ENCODE measurements at regions not wholly inside any gene's neighbourhood (a gene's known extent, or its start where the extent isn't known, plus 50 kb on each side); places are given as distances from the start of the nearest gene placed in this dataset.
A peak's percentile ranks its signal among the peaks of the same experiment; 100 is the strongest.
"Not testable (repeated sequence)": the region's sequence is repeated elsewhere in the genome, so short reads cannot be mapped to it uniquely, and the experiment has no call there.

DNA sequence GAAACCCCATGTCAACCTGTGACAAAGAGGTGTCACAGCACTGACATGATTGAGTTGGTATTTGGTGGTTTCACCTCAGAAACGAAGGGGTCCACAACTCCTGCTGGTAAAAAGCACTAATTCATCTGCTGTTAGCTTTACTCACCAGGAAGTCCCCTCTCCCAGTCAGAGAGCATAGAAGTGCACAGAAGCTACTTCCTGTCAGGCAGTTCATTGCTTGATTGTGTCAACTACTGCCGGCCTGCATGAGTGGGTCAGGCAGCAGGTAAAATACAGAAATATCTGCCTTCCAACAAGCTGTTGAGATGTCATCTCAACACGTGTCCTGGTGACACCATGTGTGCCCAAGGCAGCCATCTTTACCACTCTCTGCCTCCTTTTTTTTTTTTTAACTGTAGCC lies 596.6 kb upstream of the NR2F2 start:
- DNase-seq, result peak in 1 of 2 experiments; percentile 58

DNA sequence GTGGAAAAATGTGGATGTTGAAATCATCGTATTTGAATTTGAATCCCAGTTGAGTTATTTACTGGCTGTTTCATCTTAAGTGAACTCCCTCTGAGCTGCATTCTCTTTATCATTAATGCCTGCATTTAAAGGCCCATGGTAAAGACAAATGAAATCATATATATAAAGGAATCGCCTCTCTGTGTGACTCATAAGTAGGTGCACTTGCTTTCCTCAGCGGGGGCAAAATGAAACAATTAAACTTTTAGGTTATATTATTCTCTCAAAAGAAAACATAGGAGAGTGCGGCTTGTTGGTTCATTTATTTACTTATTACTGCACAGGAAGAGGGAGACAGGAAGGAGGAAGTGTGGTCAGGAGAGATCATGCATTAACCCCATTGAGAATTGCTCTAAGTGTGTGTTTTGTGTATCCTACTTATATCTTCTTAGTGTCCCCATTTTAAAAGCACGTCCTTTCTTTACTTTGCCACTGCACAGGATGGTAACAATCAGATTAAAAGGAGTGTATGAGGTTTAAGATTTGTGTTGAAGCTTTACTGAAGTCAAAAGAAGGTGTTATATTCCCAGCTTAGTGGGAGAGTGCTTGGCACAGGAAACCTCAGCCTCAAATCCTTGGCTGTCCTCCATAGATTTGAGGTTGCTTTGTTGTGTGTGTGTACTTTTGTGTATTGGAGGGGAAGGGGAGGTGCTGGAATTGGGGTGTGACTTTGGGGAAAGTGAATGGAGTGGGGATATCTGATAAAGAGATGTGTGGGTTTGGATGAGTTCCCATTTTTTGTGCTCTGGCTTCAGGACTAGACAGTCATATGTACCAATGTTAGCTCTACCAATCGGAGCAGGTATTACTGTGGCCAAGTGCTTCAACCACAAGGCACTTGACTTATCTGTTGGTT lies 595.8 kb upstream of the NR2F2 start:
- no peak for DNase-seq

DNA sequence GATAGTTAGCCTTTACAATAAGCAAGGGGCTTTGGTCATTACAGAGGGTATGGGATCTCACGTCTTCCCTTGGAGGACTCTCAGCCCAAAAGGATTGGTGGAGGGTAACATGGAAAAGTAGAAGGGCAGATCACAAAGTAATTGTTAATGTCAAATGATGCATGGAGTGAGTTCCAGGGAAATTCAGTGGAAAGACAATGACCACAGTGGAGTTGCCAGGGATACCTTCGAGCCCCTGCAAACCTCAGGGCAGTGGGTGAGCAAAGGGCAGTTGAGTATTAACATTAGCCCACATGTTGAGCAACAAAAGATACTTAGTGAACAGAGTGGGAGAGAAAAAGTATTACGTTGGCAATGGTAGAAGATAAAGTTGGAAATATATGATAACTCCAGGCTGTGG lies 593.4 kb upstream of the NR2F2 start:
- no peak for DNase-seq

DNA sequence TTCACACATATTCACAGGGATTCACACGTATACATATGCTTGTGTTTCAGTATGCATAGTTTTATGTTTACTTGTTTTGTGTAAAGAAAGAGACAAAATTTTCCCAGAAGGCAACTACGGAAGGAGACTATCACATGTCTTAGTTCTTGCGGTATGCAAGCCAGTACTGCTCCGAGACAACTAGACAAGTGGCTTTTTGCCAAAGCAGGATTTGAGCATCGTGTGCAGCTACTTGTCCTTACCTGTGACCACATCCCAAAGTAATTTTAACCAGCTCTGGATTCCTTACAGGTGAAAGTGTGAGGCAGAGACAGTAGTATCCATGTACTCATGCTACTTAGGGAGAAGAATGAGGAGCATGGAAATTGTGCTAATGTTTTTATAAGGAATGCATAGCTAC lies 591.4 kb upstream of the NR2F2 start:
- DNase-seq, result no peak

DNA sequence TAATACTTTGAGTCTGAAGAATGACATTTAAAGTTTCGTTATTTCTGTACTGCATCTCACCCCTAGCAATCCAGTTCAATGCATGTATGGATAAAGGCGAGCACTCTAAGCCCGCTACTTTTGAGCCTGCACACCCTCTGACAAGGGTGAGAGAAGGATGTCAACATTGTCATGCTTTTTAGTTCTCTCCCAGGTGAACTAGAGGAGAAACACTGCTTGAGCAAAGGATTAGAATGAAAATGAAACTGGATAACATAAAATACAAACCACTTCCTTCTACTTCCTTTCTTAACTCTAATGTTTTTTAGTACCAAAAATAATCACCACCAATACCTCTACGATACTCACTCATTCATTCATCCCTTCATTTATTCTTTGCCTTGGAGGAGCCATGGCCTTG lies 588.7 kb upstream of the NR2F2 start:
- DNase-seq, result no peak

- no peak for DNase-seq
Measured at GRCh38 chr15:95742256-95742655, 588.2 kb upstream of the NR2F2 start.

DNA sequence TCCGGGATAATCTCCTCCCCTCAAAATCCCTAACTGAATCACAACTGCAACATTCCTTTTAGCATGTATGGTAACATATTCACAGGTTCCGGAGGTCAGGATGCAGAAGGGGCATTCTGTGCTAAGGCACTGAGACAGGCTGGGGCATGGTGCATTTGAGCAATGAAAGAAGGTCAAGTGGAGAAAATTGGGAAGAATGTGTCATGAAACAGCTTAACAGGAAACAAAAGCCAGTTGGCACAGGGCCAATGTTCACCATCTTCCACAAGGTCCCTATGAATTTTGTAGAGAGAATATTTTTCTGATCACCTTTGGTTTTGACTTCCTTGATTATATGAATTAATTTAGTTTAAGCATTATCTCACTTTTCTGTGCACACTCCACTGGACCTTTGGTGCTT lies 587.7 kb upstream of the NR2F2 start:
- no peak for DNase-seq

- no peak for DNase-seq
Measured at GRCh38 chr15:95757171-95757570, 573.3 kb upstream of the NR2F2 start.

GRCh38 chr15:95758451-95758850 lies 572.0 kb upstream of the NR2F2 start:
- no peak for DNase-seq

GRCh38 chr15:95758851-95759250 lies 571.6 kb upstream of the NR2F2 start:
- no peak for DNase-seq

DNA sequence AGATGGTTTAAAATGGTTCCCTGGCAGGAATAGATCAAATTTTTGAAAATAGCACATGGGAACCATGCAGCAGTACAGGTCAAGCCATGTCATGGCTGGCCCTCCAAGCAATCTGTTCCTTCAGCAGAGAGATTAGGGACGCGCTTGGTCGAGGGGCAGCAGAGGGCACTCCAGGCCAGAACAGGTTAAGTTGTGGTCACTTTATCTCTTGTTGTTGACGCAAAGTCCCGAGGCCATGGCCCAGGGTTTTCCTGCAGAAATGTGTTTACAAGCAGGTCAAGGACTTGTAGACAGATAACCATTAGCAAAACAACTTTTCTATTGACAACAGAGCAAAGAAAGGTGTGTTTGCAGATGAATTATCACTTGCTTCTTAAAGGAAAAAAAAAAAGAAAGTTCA lies 570.0 kb upstream of the NR2F2 start:
- DNase-seq, result no peak

DNA sequence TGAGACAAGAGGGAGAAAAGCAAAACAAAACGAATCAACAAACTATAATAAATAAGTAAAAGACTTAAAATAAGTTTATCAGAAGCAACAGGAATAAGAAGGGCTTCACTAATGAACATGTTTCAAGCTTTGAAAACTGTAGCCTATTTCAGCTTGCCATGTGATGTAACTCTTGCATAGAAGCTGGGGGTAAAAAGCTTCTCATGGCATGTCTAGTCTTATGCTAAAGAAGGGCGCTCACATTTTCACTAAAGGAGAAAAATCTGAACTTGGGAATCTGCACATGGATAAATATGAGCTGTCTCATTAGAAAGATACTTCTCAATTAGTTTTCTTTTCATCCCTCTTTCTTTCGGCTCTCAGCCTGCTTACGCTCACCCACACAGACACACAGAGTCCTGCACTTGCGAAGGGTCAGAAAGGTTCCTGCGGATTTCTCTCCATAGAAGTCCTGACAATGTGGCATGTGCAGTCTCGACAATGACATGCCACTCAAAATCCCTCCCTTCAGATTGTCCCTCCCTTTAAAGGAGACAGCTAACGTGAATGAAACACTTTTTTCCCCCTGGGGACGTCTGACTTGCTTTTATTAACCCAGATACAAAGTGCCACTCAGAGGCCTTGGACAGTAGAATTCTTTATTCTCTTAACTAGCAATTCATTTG lies 568.9 kb upstream of the NR2F2 start:
- DNase-seq, result no peak

- no peak for DNase-seq
Measured at GRCh38 chr15:95763426-95763825, 567.1 kb upstream of the NR2F2 start.

- DNase-seq, result no peak
Measured at GRCh38 chr15:95765161-95765560, 565.3 kb upstream of the NR2F2 start.

GRCh38 chr15:95770196-95770595 lies 560.3 kb upstream of the NR2F2 start:
- DNase-seq, result no peak

DNA sequence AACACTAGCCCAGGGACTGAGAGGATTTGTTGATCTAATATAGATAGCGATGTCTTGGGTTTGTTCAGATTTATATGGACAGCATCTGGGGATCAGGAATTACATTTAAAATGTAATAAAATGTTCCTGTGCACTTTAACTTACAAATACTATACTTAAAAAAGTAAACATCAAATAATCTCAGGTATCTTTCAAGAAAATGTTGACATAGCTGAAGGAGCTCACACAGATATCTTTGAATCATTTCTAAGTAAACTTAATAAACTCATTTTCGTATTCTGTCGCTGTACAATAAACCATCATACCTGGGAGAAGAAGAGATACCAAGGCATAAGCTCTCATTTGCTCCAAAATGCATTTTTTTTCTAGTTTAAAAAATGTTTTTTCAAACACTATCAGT lies 557.5 kb upstream of the NR2F2 start:
- no peak for DNase-seq

DNA sequence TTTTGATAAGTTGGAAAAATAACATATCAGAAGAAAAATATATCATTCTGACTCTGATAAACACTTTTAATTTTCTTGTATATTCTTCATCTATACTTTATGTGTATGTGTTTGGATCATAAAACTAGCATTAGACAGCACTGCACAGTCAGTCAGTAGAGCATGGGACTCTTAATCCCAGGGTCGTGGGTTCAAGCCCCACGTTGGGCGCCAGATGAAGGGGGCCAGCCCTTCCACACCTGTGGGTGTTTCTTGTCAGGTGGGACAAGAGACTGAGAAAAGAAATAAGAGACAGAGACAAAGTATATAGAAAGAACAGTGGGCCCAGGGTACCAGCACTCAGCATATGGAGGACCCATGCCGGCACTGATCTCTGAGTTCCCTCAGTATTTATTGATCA lies 546.0 kb upstream of the NR2F2 start:
- DNase-seq, result no peak

- DNase-seq, result not testable (repeated sequence)
Measured at GRCh38 chr15:95785276-95785675, 545.2 kb upstream of the NR2F2 start.

- DNase-seq, result no peak
Measured at GRCh38 chr15:95793231-95793630, 537.3 kb upstream of the NR2F2 start.

- no peak for DNase-seq
Measured at GRCh38 chr15:95795386-95795785, 535.1 kb upstream of the NR2F2 start.

DNA sequence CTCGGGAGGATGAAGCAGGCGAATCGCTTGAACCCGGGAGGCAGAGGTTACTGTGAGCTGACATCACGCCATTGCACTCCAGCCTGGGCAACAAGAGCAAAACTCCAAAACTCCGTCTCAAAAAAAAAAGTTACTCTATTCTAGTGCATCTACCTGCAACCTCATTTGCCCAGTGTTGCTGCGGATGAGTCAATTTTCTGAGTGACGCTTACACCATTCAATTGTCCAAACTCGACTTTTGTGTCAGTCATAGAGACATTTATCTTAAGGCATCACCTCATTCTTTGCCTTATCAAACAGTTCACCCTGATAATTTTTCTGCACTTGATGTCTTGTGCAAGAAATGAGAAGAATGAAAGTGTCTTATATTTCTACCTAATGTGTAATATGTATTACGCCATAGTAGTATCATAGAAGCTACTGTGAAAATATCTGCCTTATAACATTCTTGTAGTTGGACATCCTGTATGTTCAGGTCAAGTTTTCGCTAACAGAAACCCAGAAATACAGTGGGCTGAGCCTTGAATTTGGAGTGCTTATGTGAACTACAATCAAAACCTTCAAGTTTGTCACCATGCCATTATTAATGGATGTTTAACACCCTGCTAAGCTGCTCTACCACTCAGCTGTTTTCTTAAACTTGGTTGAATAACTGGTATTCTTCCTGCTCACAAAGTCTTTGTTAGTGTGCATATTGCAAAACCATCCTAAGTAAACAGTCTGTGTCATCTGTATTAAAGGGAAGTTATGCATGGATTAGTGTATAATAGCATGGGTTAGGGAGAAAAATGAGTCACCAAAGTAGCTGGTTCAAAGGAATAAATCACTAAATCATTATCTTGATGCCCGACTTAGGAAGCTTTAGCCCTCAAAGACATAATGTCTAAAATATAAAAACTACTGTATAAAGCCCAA lies 531.0 kb upstream of the NR2F2 start:
- no peak for DNase-seq

- no peak for DNase-seq
Measured at GRCh38 chr15:95804484-95804883, 526.0 kb upstream of the NR2F2 start.

GRCh38 chr15:95812491-95812890 lies 518.0 kb upstream of the NR2F2 start:
- DNase-seq, result no peak
